NCI-H128 (cell line): ENCODE measurements at regions not wholly inside any gene's neighbourhood (a gene's known extent, or its start where the extent isn't known, plus 50 kb on each side); places are given as distances from the start of the nearest gene placed in this dataset.

Experiments
- DNase-seq: peaks from one replicate; lab custom pipeline; 2025; ENCODE audit not compliant: unreplicated experiment; lab: John Stamatoyannopoulos, UW

- DNase-seq, result no peak
These were observed 55.6 kb upstream of the PPP2R5C start for GRCh38 chr14:101705733-101706508.

- DNase-seq, result no peak
These were observed 54.9 kb upstream of the PPP2R5C start for GRCh38 chr14:101706509-101707067.

- DNase-seq, result peak; percentile 80
These were observed 54.3 kb upstream of the PPP2R5C start for GRCh38 chr14:101707068-101707842.

- no peak for DNase-seq
These were observed 53.5 kb upstream of the PPP2R5C start for GRCh38 chr14:101707863-101708620.

GRCh38 chr14:101708853-101709532 is 52.5 kb upstream of the PPP2R5C start:
- DNase-seq, result no peak

- no peak for DNase-seq
These were observed 52.0 kb upstream of the PPP2R5C start for GRCh38 chr14:101709533-101709881.

DNA sequence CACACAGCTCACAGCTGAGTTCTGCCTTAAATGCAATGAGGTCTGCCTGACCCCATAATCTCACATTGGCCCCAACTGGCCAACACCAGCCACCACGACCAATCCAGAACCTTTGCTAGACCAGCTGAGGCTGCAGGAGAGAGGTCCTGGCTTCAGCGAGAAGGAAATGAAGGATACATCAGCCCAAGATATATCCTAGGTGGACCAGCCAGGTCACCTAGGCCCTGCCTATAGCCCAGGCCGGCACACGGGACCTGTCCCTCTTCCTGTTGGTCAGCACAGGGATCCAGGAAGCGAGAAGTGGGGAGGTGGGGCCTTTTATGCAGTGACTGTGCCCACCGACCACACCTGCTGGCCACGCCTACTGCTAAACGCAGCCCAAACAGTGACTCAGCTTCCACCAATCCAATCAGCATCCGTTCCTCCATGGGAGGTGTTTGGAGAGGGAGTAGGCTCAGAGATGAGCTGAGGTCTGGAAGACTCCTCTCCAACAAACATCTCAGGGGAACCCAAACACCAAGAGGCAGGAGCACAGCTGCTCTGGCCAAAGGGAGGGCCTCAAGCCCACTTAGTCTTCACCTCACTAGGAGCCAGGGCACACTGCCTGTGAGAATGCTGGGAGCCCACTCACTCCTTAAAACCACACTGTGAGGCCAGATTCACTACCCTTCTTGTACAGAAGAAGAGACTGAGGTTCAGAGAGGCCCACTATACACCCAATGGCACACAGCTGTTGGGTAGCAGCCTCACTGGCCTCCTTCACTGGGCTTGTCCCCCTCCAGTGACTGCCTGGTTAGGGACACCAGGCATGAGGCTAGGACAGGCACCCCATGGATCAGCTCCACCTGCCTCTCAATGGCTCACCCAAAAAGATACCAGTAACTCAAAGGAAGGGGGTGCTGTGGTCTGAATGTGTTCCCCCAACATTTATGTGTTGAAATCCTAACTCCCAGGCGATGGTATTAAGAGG is 51.3 kb upstream of the PPP2R5C start:
- no peak for DNase-seq

DNA sequence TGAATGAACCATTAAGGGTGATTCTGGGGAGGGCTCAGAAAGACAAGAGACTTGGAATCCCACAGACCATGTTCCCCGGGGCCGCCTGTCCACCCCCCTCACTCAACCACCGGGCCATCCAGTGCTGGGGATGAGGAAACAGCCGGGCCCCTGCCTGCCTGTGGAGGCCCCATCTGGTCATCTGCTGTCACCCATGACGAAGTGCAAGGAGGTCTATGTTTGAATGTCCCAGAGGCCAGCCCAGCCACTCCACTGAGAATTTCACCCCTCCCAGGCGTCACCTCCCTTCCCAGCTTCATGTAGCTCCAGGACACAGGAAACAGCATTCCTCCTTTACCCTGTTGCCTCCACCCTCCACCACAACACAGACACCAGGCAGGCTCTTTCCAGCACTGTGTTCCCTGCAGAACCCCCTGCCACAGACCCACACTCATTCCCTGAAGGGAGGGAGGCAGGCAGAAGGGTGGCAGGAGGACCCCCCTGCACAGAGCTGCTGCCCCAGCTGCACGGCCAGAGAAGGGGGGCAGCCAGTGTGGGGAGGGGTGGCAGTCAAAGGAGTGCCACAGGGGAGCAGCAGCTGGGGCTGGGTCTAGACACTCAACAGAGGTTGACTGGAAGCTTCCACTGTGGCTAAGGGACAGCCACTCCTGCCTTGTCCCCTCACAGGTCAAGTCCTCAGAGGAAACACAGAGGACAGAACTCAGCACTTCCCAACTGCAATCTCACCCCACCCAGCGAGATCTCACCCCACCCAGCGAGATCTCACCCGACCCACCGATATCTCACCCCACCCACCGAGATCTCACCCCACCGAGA is 50.3 kb upstream of the PPP2R5C start:
- no peak for DNase-seq
